ENCODE measurements at regions not wholly inside any gene's neighbourhood (a gene's known extent, or its start where the extent isn't known, plus 50 kb on each side); places are given as distances from the start of the nearest gene placed in this dataset.

DNA sequence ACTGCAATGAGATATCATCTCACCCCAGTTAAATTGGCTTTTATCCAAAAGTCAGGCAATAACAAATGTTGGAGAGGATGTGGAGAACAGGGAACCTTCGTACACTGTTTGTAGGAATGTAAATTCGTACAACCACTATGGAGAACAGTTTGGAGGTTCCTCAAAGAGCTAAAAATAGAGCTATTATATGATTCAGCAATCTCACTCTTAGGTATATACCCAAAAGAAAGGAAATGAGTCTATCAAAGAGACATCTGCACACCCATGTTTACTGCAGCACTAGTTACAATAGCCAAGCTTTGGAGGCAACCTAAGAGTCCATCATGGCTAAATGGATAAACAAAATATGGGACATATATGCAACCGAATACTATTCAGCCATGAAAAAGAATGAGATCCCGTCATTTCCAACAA, 68.0 kb upstream of the HES1 start:
- no peaks in the 10 kb centered on the region for H3K9me3 ChIP-seq
- intact Hi-C loops (cut with DNase I) = no loop called here
- no peak overlapping the region for H3K4me3 ChIP-seq
- peaks cover 16 to 24% (median 19%) of the 10 kb centered on the region in 3 donors for H3K4me1 ChIP-seq
- no peak for DNase-seq
- TF ChIP-seq POLR2A (IDR thresholded peaks at IDR 0.05) = no peak
- TF ChIP-seq, protein P1, sequence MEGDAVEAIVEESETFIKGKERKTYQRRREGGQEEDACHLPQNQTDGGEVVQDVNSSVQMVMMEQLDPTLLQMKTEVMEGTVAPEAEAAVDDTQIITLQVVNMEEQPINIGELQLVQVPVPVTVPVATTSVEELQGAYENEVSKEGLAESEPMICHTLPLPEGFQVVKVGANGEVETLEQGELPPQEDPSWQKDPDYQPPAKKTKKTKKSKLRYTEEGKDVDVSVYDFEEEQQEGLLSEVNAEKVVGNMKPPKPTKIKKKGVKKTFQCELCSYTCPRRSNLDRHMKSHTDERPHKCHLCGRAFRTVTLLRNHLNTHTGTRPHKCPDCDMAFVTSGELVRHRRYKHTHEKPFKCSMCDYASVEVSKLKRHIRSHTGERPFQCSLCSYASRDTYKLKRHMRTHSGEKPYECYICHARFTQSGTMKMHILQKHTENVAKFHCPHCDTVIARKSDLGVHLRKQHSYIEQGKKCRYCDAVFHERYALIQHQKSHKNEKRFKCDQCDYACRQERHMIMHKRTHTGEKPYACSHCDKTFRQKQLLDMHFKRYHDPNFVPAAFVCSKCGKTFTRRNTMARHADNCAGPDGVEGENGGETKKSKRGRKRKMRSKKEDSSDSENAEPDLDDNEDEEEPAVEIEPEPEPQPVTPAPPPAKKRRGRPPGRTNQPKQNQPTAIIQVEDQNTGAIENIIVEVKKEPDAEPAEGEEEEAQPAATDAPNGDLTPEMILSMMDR (IDR thresholded peaks at IDR 0.05) = no peak
- no peaks in the 10 kb centered on the region for H3K36me3 ChIP-seq
- H3K27ac ChIP-seq = no peak overlapping the region
- 73 to 77% methylated on average over 3 to 4 of the region's 4 CpGs for WGBS, 2 donors
- H3K27me3 ChIP-seq = no peaks in the 10 kb centered on the region

- 88% methylated on average over 11 to 12 of the region's 12 CpGs for WGBS, 2 donors
- intact Hi-C loops (cut with DNase I) = no loop called here
- no peak for TF ChIP-seq POLR2A (IDR thresholded peaks at IDR 0.05)
- TF ChIP-seq, protein P1 (IDR thresholded peaks at IDR 0.05) = no peak
- DNase-seq = no peak
- no peak overlapping the region for H3K4me3 ChIP-seq
- no peaks in the 10 kb centered on the region for H3K27me3 ChIP-seq
- peaks cover 16 to 24% (median 19%) of the 10 kb centered on the region in 3 donors for H3K4me1 ChIP-seq
- H3K27ac ChIP-seq = peak overlapping the region in 3 of 4 donors; percentile 84 to 88 (median 88)
- H3K9me3 ChIP-seq = no peaks in the 10 kb centered on the region
- H3K36me3 ChIP-seq = no peaks in the 10 kb centered on the region
These were observed 66.3 kb upstream of the HES1 start for GRCh38 chr3:194069421-194070219.

- DNase-seq = no peak
- WGBS, 2 donors = 60 to 95% methylated on average over 2 to 4 of the region's 15 CpGs
- Histone ChIP-seq H3K27me3 (no peaks in the 10 kb centered on the region), H3K4me3 (peak overlapping the region in 3 of 4 donors; percentile 47 to 69 (median 51)), H3K9me3 (no peaks in the 10 kb centered on the region), H3K36me3 (no peaks in the 10 kb centered on the region), H3K4me1 (peaks cover 16 to 24% (median 19%) of the 10 kb centered on the region in 3 donors), H3K27ac (peak overlapping the region; percentile 78 to 88 (median 86))
- no peak for TF ChIP-seq POLR2A (IDR thresholded peaks at IDR 0.05)
- TF ChIP-seq, protein P1 (IDR thresholded peaks at IDR 0.05) = no peak
- intact Hi-C loops (cut with DNase I) = no loop called here
These were observed 65.7 kb upstream of the HES1 start for GRCh38 chr3:194070220-194070633.

- WGBS, 2 donors = no CpG with 5 or more reads among the region's 84 CpGs
- Histone ChIP-seq H3K27me3 (no peaks in the 10 kb centered on the region), H3K27ac (peak overlapping the region; percentile 78 to 88 (median 86)), H3K4me1 (peaks cover 16 to 24% (median 19%) of the 10 kb centered on the region in 3 donors), H3K36me3 (no peaks in the 10 kb centered on the region), H3K4me3 (peak overlapping the region; percentile 24 to 69 (median 49)), H3K9me3 (no peaks in the 10 kb centered on the region)
- peak; percentile 34 for DNase-seq
- TF ChIP-seq, protein P1 (IDR thresholded peaks at IDR 0.05) = peak in 2 of 6 experiments; percentile 31 to 37
- TF ChIP-seq POLR2A (IDR thresholded peaks at IDR 0.05) = no peak
- intact Hi-C loops (cut with DNase I) = no loop called here
These were observed 65.1 kb upstream of the HES1 start for GRCh38 chr3:194070634-194071409.

- H3K4me1 ChIP-seq = peaks cover 16 to 24% (median 19%) of the 10 kb centered on the region in 3 donors
- H3K27ac ChIP-seq = no peak overlapping the region
- no peaks in the 10 kb centered on the region for H3K27me3 ChIP-seq
- no peaks in the 10 kb centered on the region for H3K9me3 ChIP-seq
- 72 to 76% methylated on average over 7 to 8 of the region's 9 CpGs for WGBS, 2 donors
- H3K36me3 ChIP-seq = no peaks in the 10 kb centered on the region
- TF ChIP-seq, protein P1 (IDR thresholded peaks at IDR 0.05) = no peak
- TF ChIP-seq POLR2A (IDR thresholded peaks at IDR 0.05) = no peak
- intact Hi-C loops (cut with DNase I) = no loop called here
- DNase-seq = no peak
- H3K4me3 ChIP-seq = no peak overlapping the region
These were observed 63.9 kb upstream of the HES1 start for GRCh38 chr3:194072097-194072428.

All from esophagus squamous epithelium (tissue), 5 donors.